SU-DHL-6 (cell line): ENCODE measurements at regions not wholly inside any gene's neighbourhood (a gene's known extent, or its start where the extent isn't known, plus 50 kb on each side); places are given as distances from the start of the nearest gene placed in this dataset.

Source experiments
- CTCF ChIP-seq: fragments of 200-600 bp; sonication (generic); IDR thresholded peaks from one replicate; pipeline ENCODE4 v1.5.1; 2017; ENCODE audit warnings: antibody characterized with exemption, mild to moderate bottlenecking, low read length, moderate library complexity; ENCODE audit not compliant: insufficient read depth, poor library complexity, severe bottlenecking
- EZH2phosphoT487 ChIP-seq: fragments of 200-600 bp; sonication (generic), shearing (Covaris generic); conservative IDR thresholded peaks from 2 replicates; pipeline ENCODE4 v1.6.1; 2018; ENCODE audit warnings: mild to moderate bottlenecking, antibody characterized with exemption, low read length, moderate library complexity, mixed read lengths

- TF ChIP-seq CTCF: no peak
- TF ChIP-seq EZH2phosphoT487: no peak
Measured at GRCh38 chr9:26655166-26655565, 237.4 kb downstream of the CAAP1 start.
